Peyer's patch (tissue), 4 donors: ENCODE measurements at regions not wholly inside any gene's neighbourhood (a gene's known extent, or its start where the extent isn't known, plus 50 kb on each side); places are given as distances from the start of the nearest gene placed in this dataset.

Experiments
- DNase-seq, 3 donors: peaks; one replicate each; pipeline ENCODE4 v3.0.0-alpha.2; 2017 to 2019
- H3K27ac ChIP-seq, 4 donors: fragments of 200-600 bp; sonication (generic); one replicate each; pipeline ENCODE4 v1.5.1; 2016 to 2019
- H3K27me3 ChIP-seq, 2 donors: fragments of 200-600 bp; sonication (generic); one replicate each; pipeline ENCODE4 v1.5.1; 2019
- H3K36me3 ChIP-seq, 3 donors: fragments of 200-600 bp; sonication (generic); one replicate each; pipeline ENCODE4 v1.5.1; 2016 to 2019
- H3K4me1 ChIP-seq, 4 donors: fragments of 200-600 bp; sonication (generic); one replicate each; pipeline ENCODE4 v1.5.1; 2016 to 2019
- H3K4me3 ChIP-seq, 4 donors: fragments of 200-600 bp; sonication (generic); 1 replicate in 3 of 4; 2 replicates in 1 of 4; pipeline ENCODE4 v1.5.1; 2016 to 2019; ENCODE audit warnings: mild to moderate bottlenecking in 1 of 4
- H3K9me3 ChIP-seq, 4 donors: fragments of 200-600 bp; sonication (generic); one replicate each; pipeline ENCODE4 v1.5.1; 2016 to 2019; ENCODE audit warnings: mild to moderate bottlenecking in 1 of 4
- POLR2A ChIP-seq, 2 donors: fragments of 450-650 bp; IDR thresholded peaks; one replicate each; pipeline ENCODE4 v1.5.1; 2017; ENCODE audit warnings: antibody characterized with exemption in 2 of 2, mild to moderate bottlenecking in 2 of 2, moderate library complexity in 2 of 2
- TF ChIP-seq, protein P1 (sequence below), 6 experiments: fragments of 450-650 bp in 4 of 6; fragments of 200-600 bp in 2 of 6; sonication (generic) in 1 of 6; IDR thresholded peaks; one replicate each; pipeline ENCODE4 v1.5.1; 2017 to 2019; ENCODE audit warnings: antibody characterized with exemption in 6 of 6, mild to moderate bottlenecking in 3 of 6, moderate library complexity in 1 of 6

DNA sequence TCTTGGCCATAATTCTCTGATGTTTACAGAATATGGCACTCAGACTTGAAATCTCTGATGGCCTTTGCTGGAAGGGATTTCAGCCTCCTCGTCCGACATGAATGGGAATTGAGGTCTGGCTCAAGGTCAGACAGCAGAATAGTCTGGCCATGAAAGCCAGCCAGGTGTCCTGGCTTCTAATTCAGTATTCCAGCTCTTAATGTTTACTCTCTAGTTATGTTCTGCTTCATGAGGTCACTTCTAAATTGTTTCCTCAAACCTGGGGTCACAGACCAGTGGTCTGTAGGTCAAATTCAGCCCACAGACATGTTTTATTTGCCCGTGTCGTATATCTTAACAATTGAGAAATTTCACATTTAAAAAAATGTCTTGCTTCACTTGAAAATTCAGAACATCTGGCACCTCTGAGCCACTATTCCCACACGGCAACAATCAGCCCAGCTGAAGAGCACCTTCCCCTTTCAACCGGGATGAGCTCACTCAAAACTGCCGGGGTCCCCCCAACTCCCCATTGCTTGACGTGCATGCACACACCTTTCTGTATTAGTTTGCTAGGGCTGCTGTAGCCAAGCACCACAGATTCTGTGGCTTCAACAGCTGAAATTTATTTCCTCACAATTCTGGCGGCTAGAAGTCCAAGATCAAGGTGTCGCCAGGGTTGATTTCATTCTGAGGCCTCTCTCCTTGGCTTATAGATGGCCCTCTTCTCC lies 243.5 kb downstream of the ENC1 start:
- Histone ChIP-seq H3K4me1 (no peaks in the 10 kb centered on the region), H3K4me3 (no peak overlapping the region), H3K9me3 (no peaks in the 10 kb centered on the region), H3K36me3 (no peaks in the 10 kb centered on the region), H3K27me3 (no peaks in the 10 kb centered on the region), H3K27ac (no peak overlapping the region)
- no peak for DNase-seq
- TF ChIP-seq POLR2A (IDR thresholded peaks at IDR 0.05): no peak
- TF ChIP-seq, protein P1, sequence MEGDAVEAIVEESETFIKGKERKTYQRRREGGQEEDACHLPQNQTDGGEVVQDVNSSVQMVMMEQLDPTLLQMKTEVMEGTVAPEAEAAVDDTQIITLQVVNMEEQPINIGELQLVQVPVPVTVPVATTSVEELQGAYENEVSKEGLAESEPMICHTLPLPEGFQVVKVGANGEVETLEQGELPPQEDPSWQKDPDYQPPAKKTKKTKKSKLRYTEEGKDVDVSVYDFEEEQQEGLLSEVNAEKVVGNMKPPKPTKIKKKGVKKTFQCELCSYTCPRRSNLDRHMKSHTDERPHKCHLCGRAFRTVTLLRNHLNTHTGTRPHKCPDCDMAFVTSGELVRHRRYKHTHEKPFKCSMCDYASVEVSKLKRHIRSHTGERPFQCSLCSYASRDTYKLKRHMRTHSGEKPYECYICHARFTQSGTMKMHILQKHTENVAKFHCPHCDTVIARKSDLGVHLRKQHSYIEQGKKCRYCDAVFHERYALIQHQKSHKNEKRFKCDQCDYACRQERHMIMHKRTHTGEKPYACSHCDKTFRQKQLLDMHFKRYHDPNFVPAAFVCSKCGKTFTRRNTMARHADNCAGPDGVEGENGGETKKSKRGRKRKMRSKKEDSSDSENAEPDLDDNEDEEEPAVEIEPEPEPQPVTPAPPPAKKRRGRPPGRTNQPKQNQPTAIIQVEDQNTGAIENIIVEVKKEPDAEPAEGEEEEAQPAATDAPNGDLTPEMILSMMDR (IDR thresholded peaks at IDR 0.05): no peak

DNA sequence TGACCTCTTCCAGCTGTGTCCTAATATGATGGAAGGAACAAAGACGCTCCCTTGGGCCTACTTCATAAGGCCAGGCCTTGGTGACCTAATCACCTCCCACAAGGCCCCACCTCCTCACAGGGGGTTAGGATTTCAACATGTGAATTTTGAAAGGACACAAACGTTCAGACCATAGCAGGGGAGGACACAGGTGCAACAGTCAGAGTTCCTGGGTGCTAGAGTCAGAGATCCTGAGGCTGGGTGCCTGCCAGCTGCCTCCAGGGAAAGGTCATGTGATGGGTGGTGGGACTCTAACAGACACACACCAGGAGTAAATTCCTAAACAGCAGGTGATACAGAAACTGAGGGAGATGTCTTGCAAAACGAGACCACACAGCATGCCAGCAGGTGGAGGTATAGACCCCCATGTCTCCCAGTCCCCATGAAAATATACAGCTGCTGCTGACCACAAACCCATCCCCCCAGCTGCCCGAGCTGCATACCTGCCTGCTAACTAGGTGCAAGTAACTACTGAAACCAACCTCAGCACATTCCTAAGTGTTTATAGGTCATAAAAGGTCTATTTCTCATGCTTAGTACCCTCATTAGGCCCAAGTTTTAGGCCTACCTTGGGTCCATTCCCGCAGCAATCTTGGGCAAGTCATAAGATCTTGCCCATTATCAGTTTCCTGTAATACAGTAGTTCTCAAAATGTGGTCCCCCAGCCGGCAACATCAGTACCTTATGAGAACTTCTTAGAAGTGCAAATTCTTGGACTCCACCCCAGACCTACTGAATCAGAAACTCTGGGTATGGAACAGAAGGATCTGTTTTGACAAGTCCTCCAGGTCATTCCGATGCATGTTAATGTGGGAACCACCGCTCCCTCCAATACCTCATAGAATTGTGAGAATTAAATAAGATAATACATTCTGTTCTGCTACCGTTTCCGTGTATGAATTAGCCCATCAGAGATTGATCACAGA lies 245.3 kb downstream of the ENC1 start:
- Histone ChIP-seq H3K27me3 (no peaks in the 10 kb centered on the region), H3K27ac (no peak overlapping the region), H3K36me3 (no peaks in the 10 kb centered on the region), H3K4me1 (no peaks in the 10 kb centered on the region), H3K9me3 (no peaks in the 10 kb centered on the region), H3K4me3 (no peak overlapping the region)
- no peak for DNase-seq
- TF ChIP-seq, protein P1 (IDR thresholded peaks at IDR 0.05): no peak
- TF ChIP-seq POLR2A (IDR thresholded peaks at IDR 0.05): no peak

DNA sequence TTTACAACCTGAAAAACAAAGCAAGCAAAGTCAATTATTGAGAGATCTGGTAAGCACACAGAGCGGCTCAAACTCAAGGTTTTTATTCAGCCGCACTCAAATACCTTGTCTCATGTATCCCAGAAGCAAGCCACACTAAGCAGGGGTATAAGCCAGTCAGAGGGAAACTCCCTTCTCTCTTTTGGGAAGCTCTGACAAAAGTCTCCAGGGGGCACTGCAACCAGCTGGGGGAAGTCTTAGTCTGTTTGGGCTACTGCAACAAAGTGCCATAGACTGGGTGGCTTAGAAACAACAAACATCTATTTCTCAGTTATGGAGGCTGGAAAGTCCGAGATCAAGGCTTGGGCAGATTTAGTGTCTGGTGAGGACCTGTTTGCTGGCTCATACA lies 246.0 kb downstream of the ENC1 start:
- DNase-seq: no peak
- Histone ChIP-seq H3K36me3 (no peaks in the 10 kb centered on the region), H3K4me3 (no peak overlapping the region), H3K27me3 (no peaks in the 10 kb centered on the region), H3K9me3 (no peaks in the 10 kb centered on the region), H3K4me1 (no peaks in the 10 kb centered on the region), H3K27ac (no peak overlapping the region)
- TF ChIP-seq, protein P1 (IDR thresholded peaks at IDR 0.05): no peak
- TF ChIP-seq POLR2A (IDR thresholded peaks at IDR 0.05): no peak

DNA sequence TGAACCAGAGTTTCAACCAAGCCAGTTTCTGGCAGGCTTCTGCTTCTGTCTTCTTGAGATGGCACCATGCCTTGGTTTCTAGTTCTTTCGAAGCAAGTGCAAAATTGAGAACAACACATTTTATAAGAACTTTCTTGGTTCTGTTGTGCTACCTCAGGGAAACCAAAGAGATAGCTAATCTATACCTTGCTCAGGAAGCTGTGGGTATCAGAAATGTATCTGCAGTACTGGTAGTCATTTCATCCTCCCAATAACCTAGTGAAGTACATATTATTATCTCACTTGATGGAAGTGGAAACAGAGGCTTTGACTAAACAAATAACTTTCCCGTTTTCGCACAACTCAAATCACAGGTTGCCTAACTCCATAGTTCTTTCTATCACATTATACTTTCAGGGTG lies 246.6 kb downstream of the ENC1 start:
- H3K27me3 ChIP-seq: no peaks in the 10 kb centered on the region
- no peak for TF ChIP-seq POLR2A (IDR thresholded peaks at IDR 0.05)
- TF ChIP-seq, protein P1 (IDR thresholded peaks at IDR 0.05): no peak
- H3K4me1 ChIP-seq: no peaks in the 10 kb centered on the region
- H3K4me3 ChIP-seq: no peak overlapping the region
- no peak overlapping the region for H3K27ac ChIP-seq
- no peaks in the 10 kb centered on the region for H3K36me3 ChIP-seq
- H3K9me3 ChIP-seq: no peaks in the 10 kb centered on the region
- no peak for DNase-seq

DNA sequence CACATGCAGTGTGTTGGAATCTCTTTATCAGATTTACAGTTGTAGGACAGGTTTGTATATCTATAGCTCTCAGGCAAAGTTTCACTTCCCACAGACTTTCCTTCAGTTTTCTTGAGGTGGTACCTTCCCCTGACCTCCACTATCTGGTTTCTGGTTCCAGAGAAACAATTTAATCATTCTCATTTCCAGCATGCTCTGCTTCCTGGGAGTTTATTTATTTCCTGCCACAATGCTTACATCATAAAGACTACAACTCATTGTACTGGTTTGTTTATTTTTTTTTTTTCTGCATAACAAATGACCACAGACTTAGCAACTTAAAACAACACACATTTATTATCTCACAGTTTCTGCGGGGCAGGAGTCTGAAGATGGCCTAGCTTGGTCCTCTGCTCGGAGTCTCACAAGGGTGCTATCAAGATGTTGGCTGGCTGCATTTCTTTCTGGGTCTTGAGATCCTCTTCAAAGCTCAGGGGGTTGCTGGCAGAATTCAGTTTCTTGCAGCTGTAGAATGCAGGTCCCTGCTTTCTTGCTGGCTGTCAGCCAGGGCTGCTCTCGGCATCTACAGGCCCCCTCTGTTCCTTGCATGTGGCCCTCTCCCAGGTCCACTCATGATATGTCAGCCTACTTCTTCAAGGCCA lies 247.7 kb downstream of the ENC1 start:
- TF ChIP-seq, protein P1 (IDR thresholded peaks at IDR 0.05): no peak
- TF ChIP-seq POLR2A (IDR thresholded peaks at IDR 0.05): no peak
- Histone ChIP-seq H3K9me3 (no peaks in the 10 kb centered on the region), H3K36me3 (no peaks in the 10 kb centered on the region), H3K27ac (no peak overlapping the region), H3K4me1 (no peaks in the 10 kb centered on the region), H3K27me3 (no peaks in the 10 kb centered on the region), H3K4me3 (no peak overlapping the region)
- DNase-seq: no peak
